ENCODE measurements at regions not wholly inside any gene's neighbourhood (a gene's known extent, or its start where the extent isn't known, plus 50 kb on each side); places are given as distances from the start of the nearest gene placed in this dataset.
"Not testable (repeated sequence)": the region's sequence is repeated elsewhere in the genome, so short reads cannot be mapped to it uniquely, and the experiment has no call there.

GRCh38 chr6:158881276-158881675, 62.1 kb upstream of the EZR start:
- not testable (repeated sequence) for DNase-seq

- DNase-seq: no peak
Observed at GRCh38 chr6:158879180-158879579, 60.0 kb upstream of the EZR start.

GRCh38 chr6:158877716-158878115, 58.5 kb upstream of the EZR start:
- DNase-seq: no peak

GRCh38 chr6:158876886-158877285, 57.7 kb upstream of the EZR start:
- DNase-seq: no peak

- no peak for DNase-seq
Observed at GRCh38 chr6:158870649-158870957, 51.4 kb upstream of the EZR start.

- DNase-seq: peak in 1 of 2 experiments; percentile 89
Observed at GRCh38 chr6:158869826-158870648, 50.9 kb upstream of the EZR start.

GRCh38 chr6:158868890-158869825, 50.0 kb upstream of the EZR start:
- peak; percentile 94 to 95 for DNase-seq

Data from NCI-H446 (cell line).